ENCODE measurements at regions not wholly inside any gene's neighbourhood (a gene's known extent, or its start where the extent isn't known, plus 50 kb on each side); places are given as distances from the start of the nearest gene placed in this dataset.

DNA sequence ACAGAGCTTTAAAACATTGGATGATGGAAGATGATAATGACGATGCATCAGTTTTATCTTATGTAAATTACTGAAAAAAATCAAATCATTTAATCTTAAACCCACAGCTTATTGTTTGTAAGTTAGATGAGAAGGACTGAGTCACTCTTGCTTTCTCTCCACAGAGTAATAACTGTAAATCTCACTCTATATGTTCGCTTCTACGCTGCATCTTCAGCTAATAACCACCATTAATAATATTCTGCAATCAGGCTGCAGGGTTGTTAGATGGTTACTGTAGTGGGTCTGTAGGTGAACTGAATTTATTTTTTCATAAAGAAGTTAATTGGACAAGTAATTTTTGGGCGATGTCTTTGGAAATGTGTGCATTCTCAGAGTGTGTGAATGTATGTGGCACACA lies 260.0 kb downstream of the FAT3 start:
- TF ChIP-seq POLR2AphosphoS5 (IDR thresholded peaks at IDR 0.05; ENCODE audit: borderline replicate concordance, low read depth, low read length) (no peak), EZH2 (IDR thresholded peaks at IDR 0.05) (no peak)

Data from SK-N-MC (cell line).